HepG2 (cell line): ENCODE measurements at regions not wholly inside any gene's neighbourhood (a gene's known extent, or its start where the extent isn't known, plus 50 kb on each side); places are given as distances from the start of the nearest gene placed in this dataset.
"Not testable (repeated sequence)": the region's sequence is repeated elsewhere in the genome, so short reads cannot be mapped to it uniquely, and the experiment has no call there.

Experiments
- ATAC-seq: fragments of 200-7000 bp; cut with Tn5 transposase; 3 replicates; pipeline ENCODE4 v1.9.1; 2020; ENCODE audit warnings: mild to moderate bottlenecking, moderate library complexity
- BruUV-seq: library from RNA; stranded (reverse); fragments of 400-500 nt; replicated peaks from 2 replicates; lab custom pipeline; 2021; lab: Mats Ljungman, UMichigan
- CTCF ChIA-PET: fragments of 300-600 bp; formaldehyde crosslinking; extraction: SDS; loops from one replicate; lab custom pipeline; 2021; ENCODE audit warnings: low total read pairs, inconsistent platforms, low intra/inter-chr PET ratio; lab: Yijun Ruan, JAX
- POLR2A ChIA-PET: fragments of 350-600 bp; sonication (Branson Sonifier 250); formaldehyde crosslinking; loops from one replicate; lab custom pipeline; 2020; ENCODE audit warnings: antibody characterized with exemption, inconsistent platforms; lab: Yijun Ruan, JAX
- DNase-seq: peaks from one replicate; pipeline ENCODE4 v3.0.0-alpha.2; 2015; ENCODE audit warnings: low spot score
- FAIRE-seq: peaks from 3 replicates; lab custom pipeline; 2011; peaks lifted over from hg19 to GRCh38; lab: Jason Lieb, UNC
- H2AFZ ChIP-seq: one replicate; pipeline ENCODE4 v1.6.1; 2011; ENCODE audit warnings: low read length, inconsistent platforms
- H3K27ac ChIP-seq: fragments of 300-600 bp; 3 replicates; pipeline ENCODE4 v1.8.0; 2011; ENCODE audit warnings: mixed run types, mild to moderate bottlenecking, mixed read lengths, low read length, inconsistent platforms; ENCODE audit not compliant: insufficient read depth; ENCODE audit errors: extremely low read length
- H3K27me3 ChIP-seq, 2 experiments: fragments of 200-600 bp in 1 of 2; 2 replicates in 1 of 2; 3 replicates in 1 of 2; pipeline versions ENCODE4 v1.6.0 to v1.8.0; 2011; ENCODE audit warnings: low read length in 2 of 2, mild to moderate bottlenecking in 2 of 2, moderate library complexity in 2 of 2, inconsistent platforms in 1 of 2; ENCODE audit not compliant: insufficient read depth in 2 of 2, control insufficient read depth in 1 of 2
- H3K36me3 ChIP-seq, 2 experiments: fragments of 200-600 bp in 1 of 2; replicated peaks in 1 of 2; 2 replicates in 1 of 2; 3 replicates in 1 of 2; pipeline versions ENCODE4 v1.5.1 to v1.8.0; 2011; ENCODE audit warnings: low read length in 2 of 2, inconsistent platforms in 1 of 2; ENCODE audit not compliant: insufficient read depth in 2 of 2, control insufficient read depth in 1 of 2
- H3K4me1 ChIP-seq: 2 replicates; pipeline ENCODE4 v1.5.1; 2012; ENCODE audit warnings: low read length, inconsistent platforms; ENCODE audit not compliant: insufficient read depth
- H3K4me2 ChIP-seq: 2 replicates; pipeline ENCODE4 v1.6.0; 2011; ENCODE audit warnings: low read depth, low read length, inconsistent platforms
- H3K4me3 ChIP-seq, 3 experiments: fragments of 200-600 bp in 1 of 3; sonication (generic), shearing (Covaris generic) in 1 of 3; replicated peaks in 1 of 3; 2 replicates each; pipeline ENCODE4 v1.5.1; 2011 to 2016; ENCODE audit warnings: low read length in 3 of 3, inconsistent platforms in 2 of 3, low read depth in 2 of 3, mild to moderate bottlenecking in 2 of 3, control low read depth in 1 of 3, mixed read lengths in 1 of 3; ENCODE audit not compliant: insufficient read depth in 1 of 3
- H3K79me2 ChIP-seq: one replicate; pipeline ENCODE4 v1.6.1; 2011; ENCODE audit warnings: low read length, inconsistent platforms; ENCODE audit not compliant: insufficient read depth
- H3K9ac ChIP-seq: 2 replicates; pipeline ENCODE4 v1.6.0; 2011; ENCODE audit warnings: mild to moderate bottlenecking, low read depth, low read length, inconsistent platforms; ENCODE audit not compliant: insufficient read depth
- H3K9me3 ChIP-seq: 2 replicates; pipeline ENCODE4 v1.5.1; 2012; ENCODE audit warnings: mild to moderate bottlenecking, low read length
- H4K20me1 ChIP-seq: 2 replicates; pipeline ENCODE4 v1.6.0; 2011; ENCODE audit warnings: inconsistent platforms, mild to moderate bottlenecking, low read length, moderate library complexity; ENCODE audit not compliant: insufficient read depth
- HOXA3 ChIP-seq: sonication (generic); formaldehyde crosslinking; IDR thresholded peaks from 2 replicates; pipeline ENCODE4 v1.5.0; 2020; ENCODE audit warnings: missing genetic modification reagents
- HOXD1 ChIP-seq: sonication (generic); formaldehyde crosslinking; IDR thresholded peaks from 2 replicates; pipeline ENCODE4 v1.5.0; 2020; ENCODE audit warnings: missing genetic modification reagents
- MXD3 ChIP-seq: IDR thresholded peaks from 2 replicates; pipeline ENCODE4 v1.6.1; 2016; ENCODE audit warnings: mild to moderate bottlenecking, missing biosample characterization, missing genetic modification reagents
- NCOA2 ChIP-seq: sonication (generic); formaldehyde crosslinking; IDR thresholded peaks from 2 replicates; pipeline ENCODE4 v1.8.0; 2022; ENCODE audit warnings: inconsistent platforms
- NFKBIZ ChIP-seq: IDR thresholded peaks from 2 replicates; pipeline ENCODE4 v1.6.1; 2018; ENCODE audit warnings: missing genetic modification reagents, missing compliant biosample characterization
- SOX5 ChIP-seq: IDR thresholded peaks from 2 replicates; pipeline ENCODE4 v1.6.1; 2016; ENCODE audit warnings: borderline replicate concordance
- TEF ChIP-seq: sonication (generic); formaldehyde crosslinking; IDR thresholded peaks from 2 replicates; pipeline ENCODE4 v1.5.0; 2020; ENCODE audit warnings: missing genetic modification reagents
- ZBTB26 ChIP-seq: IDR thresholded peaks from 2 replicates; pipeline ENCODE4 v1.6.1; 2016; ENCODE audit warnings: missing compliant biosample characterization, missing genetic modification reagents, borderline replicate concordance
- ZBTB44 ChIP-seq: sonication (generic); formaldehyde crosslinking; IDR thresholded peaks from 2 replicates; pipeline ENCODE4 v1.4.0; 2020; ENCODE audit warnings: missing genetic modification reagents
- ZNF275 ChIP-seq: sonication (generic); formaldehyde crosslinking; IDR thresholded peaks from 2 replicates; pipeline ENCODE4 v1.8.0; 2022; ENCODE audit warnings: missing genetic modification reagents, mild to moderate bottlenecking, inconsistent platforms, borderline replicate concordance
- ZNF792 ChIP-seq: IDR thresholded peaks from 2 replicates; pipeline ENCODE4 v1.6.1; 2016
- WGBS: methylation state at CpG from one replicate; pipeline ENCODE4 v1.1.6; 2017; ENCODE audit warnings: low lambda C conversion rate; 5-methylcytosine and 5-hydroxymethylcytosine counted together
- in situ Hi-C: cut with HindIII; loops from 2 replicates; pipeline ENCODE4 v1.10.0; 2017; ENCODE audit warnings: low pct_unique_long_range_greater_than_20kb; ENCODE audit not compliant: extremely low pct_ligation_motif_present
- intact Hi-C: fragments of 100-400 bp; cut with micrococcal nuclease; formaldehyde crosslinking; loops from one replicate; pipeline ENCODE4 v1.10.0; 2022; ENCODE audit not compliant: unreplicated experiment

GRCh38 chr20:64327223-64327549 lies 71.6 kb downstream of the PCMTD2 start:
- H3K79me2 ChIP-seq, FAIRE-seq, BruUV-seq, H3K27ac ChIP-seq, H3K4me2 ChIP-seq, H3K27me3 ChIP-seq, H4K20me1 ChIP-seq, H3K4me1 ChIP-seq, CTCF ChIA-PET, H2AFZ ChIP-seq, H3K36me3 ChIP-seq, in situ Hi-C loops, POLR2A ChIA-PET, H3K4me3 ChIP-seq, intact Hi-C loops, DNase-seq, H3K9me3 ChIP-seq, H3K9ac ChIP-seq: not testable (repeated sequence)
- 24% methylated on average over 15 of the region's 15 CpGs for WGBS
- peak; percentile 57 for ATAC-seq

GRCh38 chr20:64327550-64328317 lies 72.2 kb downstream of the PCMTD2 start:
- H3K4me1 ChIP-seq, H4K20me1 ChIP-seq, in situ Hi-C loops, H3K9me3 ChIP-seq, BruUV-seq, H3K9ac ChIP-seq, H3K27ac ChIP-seq, H2AFZ ChIP-seq, DNase-seq, H3K36me3 ChIP-seq, H3K79me2 ChIP-seq, H3K4me2 ChIP-seq, POLR2A ChIA-PET, intact Hi-C loops, H3K4me3 ChIP-seq, CTCF ChIA-PET, H3K27me3 ChIP-seq: not testable (repeated sequence)
- FAIRE-seq (peak; percentile 73), ATAC-seq (peak; percentile 99)
- 27% methylated on average over 18 of the region's 74 CpGs for WGBS
- TF ChIP-seq NCOA2 (CRISPR knock-in tag) (peak; percentile 65; the same call in 1 of the 2 replicates), ZBTB44 (CRISPR knock-in tag) (peak; percentile 97), SOX5 (CRISPR knock-in tag) (peak; percentile 42; the same call in 1 of the 2 replicates), ZNF792 (CRISPR knock-in tag) (peak; percentile 92; the same call in 1 of the 2 replicates), HOXD1 (CRISPR knock-in tag) (peak; percentile 73; the same call in 1 of the 2 replicates), ZBTB26 (CRISPR knock-in tag) (peak; percentile 86; the same call in 1 of the 2 replicates), NFKBIZ (CRISPR knock-in tag) (0 out of 2 replicates have a peak, but pooled peaks have one; percentile 65), MXD3 (CRISPR knock-in tag) (peak; percentile 98), ZNF275 (CRISPR knock-in tag) (peak; percentile 96; the same call in 1 of the 2 replicates), TEF (CRISPR knock-in tag) (peak; percentile 84; the same call in 1 of the 2 replicates), HOXA3 (CRISPR knock-in tag) (peak; percentile 57; the same call in 1 of the 2 replicates)
